OCI-LY7 (cell line): ENCODE measurements at regions not wholly inside any gene's neighbourhood (a gene's known extent, or its start where the extent isn't known, plus 50 kb on each side); places are given as distances from the start of the nearest gene placed in this dataset.
"Not testable (repeated sequence)": the region's sequence is repeated elsewhere in the genome, so short reads cannot be mapped to it uniquely, and the experiment has no call there.

ENCODE experiments used
- BruUV-seq: library from RNA; stranded (reverse); fragments of 400-500 nt; replicated peaks from 2 replicates; lab custom pipeline; 2021; lab: Mats Ljungman, UMichigan
- CTCF ChIA-PET: fragments of 300-600 bp; sonication (Branson Sonifier 250); formaldehyde crosslinking; loops from one replicate; lab custom pipeline; 2022; ENCODE audit warnings: antibody characterized with exemption; ENCODE audit not compliant: unreplicated experiment; lab: Charles Lee
- POLR2A ChIA-PET: fragments of 300-600 bp; sonication (Branson Sonifier 250); formaldehyde crosslinking; loops from one replicate; lab custom pipeline; 2022; ENCODE audit warnings: antibody characterized with exemption; lab: Charles Lee
- DNase-seq: peaks from one replicate; pipeline ENCODE4 v3.0.0-alpha.2; 2015; ENCODE audit warnings: low spot score
- H2AFZ ChIP-seq: fragments of 200-600 bp; sonication (generic), shearing (Covaris generic); 2 replicates; pipeline ENCODE4 v1.6.1; 2014; ENCODE audit warnings: mild to moderate bottlenecking, antibody characterized with exemption, low read length, moderate library complexity
- H3K27ac ChIP-seq: fragments of 200-600 bp; sonication (generic); 2 replicates; pipeline ENCODE4 v1.5.1; 2014; ENCODE audit warnings: mixed run types, low read depth, mild to moderate bottlenecking, moderate library complexity, low read length, inconsistent platforms; ENCODE audit not compliant: poor library complexity, severe bottlenecking
- H3K36me3 ChIP-seq: fragments of 200-600 bp; sonication (generic); 2 replicates; pipeline ENCODE4 v1.6.1; 2014; ENCODE audit warnings: mild to moderate bottlenecking, antibody characterized with exemption, low read length, moderate library complexity, mixed read lengths; ENCODE audit not compliant: insufficient read depth
- H3K4me1 ChIP-seq: fragments of 200-600 bp; sonication (generic); 2 replicates; pipeline ENCODE4 v1.5.1; 2014; ENCODE audit warnings: mild to moderate bottlenecking, low read length; ENCODE audit not compliant: insufficient read depth, poor library complexity, severe bottlenecking
- H3K4me2 ChIP-seq: fragments of 200-600 bp; sonication (generic); 2 replicates; pipeline ENCODE4 v1.6.1; 2014; ENCODE audit warnings: mild to moderate bottlenecking, low read length
- H3K4me3 ChIP-seq: fragments of 200-600 bp; sonication (generic); 2 replicates; pipeline ENCODE4 v1.5.1; 2014; ENCODE audit warnings: mild to moderate bottlenecking, low read depth, low read length; ENCODE audit not compliant: poor library complexity, severe bottlenecking
- H3K79me2 ChIP-seq: fragments of 200-600 bp; sonication (generic); 2 replicates; pipeline ENCODE4 v1.6.1; 2016; ENCODE audit warnings: low read depth, mild to moderate bottlenecking, low read length, moderate library complexity, mixed read lengths; ENCODE audit not compliant: insufficient read depth
- H3K9me2 ChIP-seq: fragments of 200-600 bp; sonication (generic); 2 replicates; pipeline ENCODE4 v1.6.1; 2016; ENCODE audit warnings: mild to moderate bottlenecking, low read length, mixed read lengths; ENCODE audit not compliant: insufficient read depth
- H3K9me3 ChIP-seq: fragments of 200-600 bp; sonication (generic); 2 replicates; pipeline ENCODE4 v1.6.1; 2014; ENCODE audit warnings: mild to moderate bottlenecking, mixed run types, low read length, mixed read lengths
- H4K20me1 ChIP-seq: fragments of 200-600 bp; sonication (generic); 2 replicates; pipeline ENCODE4 v1.6.1; 2014; ENCODE audit warnings: mild to moderate bottlenecking, antibody characterized with exemption, low read length, moderate library complexity, mixed read lengths; ENCODE audit not compliant: insufficient read depth
- EZH2phosphoT487 ChIP-seq: fragments of 200-600 bp; sonication (generic); IDR thresholded peaks from 2 replicates; pipeline ENCODE4 v1.6.1; 2018; ENCODE audit warnings: low read depth, borderline replicate concordance, mild to moderate bottlenecking, mixed run types, antibody characterized with exemption, low read length, moderate library complexity, mixed read lengths
- intact Hi-C: fragments of 100-400 bp; cut with micrococcal nuclease; formaldehyde crosslinking; loops from one replicate; pipeline ENCODE4 v1.10.0; 2022; ENCODE audit not compliant: unreplicated experiment
- TF ChIP-seq, protein P1 (sequence below): fragments of 200-600 bp; sonication (generic); conservative IDR thresholded peaks from 2 replicates; pipeline ENCODE4 v1.5.1; 2014; ENCODE audit warnings: mild to moderate bottlenecking, antibody characterized with exemption, low read length, moderate library complexity, mixed read lengths

GRCh38 chr7:49660170-49660783 lies 113.2 kb upstream of the VWC2 start:
- H3K36me3 ChIP-seq, result no peaks in the 10 kb centered on the region
- BruUV-seq, result no TSS peak
- H3K27ac ChIP-seq, result no peak overlapping the region
- H4K20me1 ChIP-seq, result no peaks in the 10 kb centered on the region
- ChIA-PET POLR2A (no interaction called here), CTCF (no interaction called here)
- H3K4me1 ChIP-seq, result no peaks in the 10 kb centered on the region
- no peak for TF ChIP-seq EZH2phosphoT487
- TF ChIP-seq, protein P1, sequence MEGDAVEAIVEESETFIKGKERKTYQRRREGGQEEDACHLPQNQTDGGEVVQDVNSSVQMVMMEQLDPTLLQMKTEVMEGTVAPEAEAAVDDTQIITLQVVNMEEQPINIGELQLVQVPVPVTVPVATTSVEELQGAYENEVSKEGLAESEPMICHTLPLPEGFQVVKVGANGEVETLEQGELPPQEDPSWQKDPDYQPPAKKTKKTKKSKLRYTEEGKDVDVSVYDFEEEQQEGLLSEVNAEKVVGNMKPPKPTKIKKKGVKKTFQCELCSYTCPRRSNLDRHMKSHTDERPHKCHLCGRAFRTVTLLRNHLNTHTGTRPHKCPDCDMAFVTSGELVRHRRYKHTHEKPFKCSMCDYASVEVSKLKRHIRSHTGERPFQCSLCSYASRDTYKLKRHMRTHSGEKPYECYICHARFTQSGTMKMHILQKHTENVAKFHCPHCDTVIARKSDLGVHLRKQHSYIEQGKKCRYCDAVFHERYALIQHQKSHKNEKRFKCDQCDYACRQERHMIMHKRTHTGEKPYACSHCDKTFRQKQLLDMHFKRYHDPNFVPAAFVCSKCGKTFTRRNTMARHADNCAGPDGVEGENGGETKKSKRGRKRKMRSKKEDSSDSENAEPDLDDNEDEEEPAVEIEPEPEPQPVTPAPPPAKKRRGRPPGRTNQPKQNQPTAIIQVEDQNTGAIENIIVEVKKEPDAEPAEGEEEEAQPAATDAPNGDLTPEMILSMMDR, result no peak
- no peaks in the 10 kb centered on the region for H3K9me2 ChIP-seq
- no peak overlapping the region for H3K4me3 ChIP-seq
- DNase-seq, result no peak
- H3K9me3 ChIP-seq, result no peaks in the 10 kb centered on the region
- H2AFZ ChIP-seq, result no peak overlapping the region
- intact Hi-C loops, result no loop called here
- no peak overlapping the region for H3K4me2 ChIP-seq
- H3K79me2 ChIP-seq, result no peaks in the 10 kb centered on the region

DNA sequence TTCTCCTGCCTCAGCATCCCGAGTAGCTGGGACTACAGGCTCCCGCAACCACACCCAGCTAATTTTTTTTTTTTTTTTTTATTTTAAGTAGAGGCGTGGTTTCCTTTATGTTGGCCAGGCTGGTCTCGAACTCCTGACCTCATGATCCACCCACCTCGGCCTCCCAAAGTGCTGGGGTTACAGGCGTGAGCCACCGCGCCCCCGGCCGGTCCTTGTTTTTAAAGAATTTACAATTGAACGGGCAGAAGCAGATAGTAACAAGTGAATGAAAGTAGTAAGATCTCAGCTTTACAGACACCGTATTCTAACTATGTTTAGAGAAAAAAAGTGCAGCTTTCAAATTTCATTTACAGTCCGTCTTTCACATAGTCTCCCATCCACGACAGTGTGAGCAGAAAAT lies 112.5 kb upstream of the VWC2 start:
- no peak for TF ChIP-seq EZH2phosphoT487
- TF ChIP-seq, protein P1, result no peak
- no TSS peak for BruUV-seq
- Histone ChIP-seq H3K27ac (no peak overlapping the region), H3K36me3 (no peaks in the 10 kb centered on the region), H3K9me3 (no peaks in the 10 kb centered on the region), H3K4me3 (no peak overlapping the region), H4K20me1 (no peaks in the 10 kb centered on the region), H2AFZ (no peak overlapping the region), H3K79me2 (no peaks in the 10 kb centered on the region), H3K4me2 (no peak overlapping the region), H3K9me2 (no peaks in the 10 kb centered on the region), H3K4me1 (no peaks in the 10 kb centered on the region)
- ChIA-PET POLR2A (interaction anchor here (1.1 kb wide), 1 partner anchor 320 kb away, joined by 3 read pairs; no protein-coding TSS in a partner anchor), CTCF (no interaction called here)
- intact Hi-C loops, result no loop called here
- no peak for DNase-seq

DNA sequence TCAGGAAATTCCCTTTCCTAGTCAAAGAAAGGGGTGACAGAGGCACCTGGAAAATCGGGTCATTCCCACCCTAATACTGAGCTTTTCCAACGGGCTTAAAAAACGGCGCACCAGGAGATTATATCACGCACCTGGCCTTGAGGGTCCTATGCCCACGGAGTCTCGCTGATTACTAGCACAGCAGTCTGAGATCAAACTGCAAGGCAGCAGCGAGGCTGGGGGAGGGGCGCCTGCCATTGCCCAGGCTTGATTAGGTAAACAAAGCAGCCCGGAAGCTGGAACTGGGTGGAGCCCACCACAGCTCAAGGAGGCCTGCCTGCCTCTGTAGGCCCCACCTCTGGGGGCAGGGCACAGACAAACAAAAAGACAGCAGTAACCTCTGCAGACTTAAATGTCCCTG lies 107.5 kb upstream of the VWC2 start:
- H4K20me1 ChIP-seq, intact Hi-C loops, DNase-seq, H3K9me2 ChIP-seq, H3K4me3 ChIP-seq, BruUV-seq, H3K4me1 ChIP-seq, H3K9me3 ChIP-seq, H3K4me2 ChIP-seq, H2AFZ ChIP-seq, CTCF ChIA-PET, H3K36me3 ChIP-seq, H3K27ac ChIP-seq, H3K79me2 ChIP-seq: not testable (repeated sequence)
- POLR2A ChIA-PET, result interaction anchor here (1.2 kb wide), 1 partner anchor 66 kb away, joined by 3 read pairs; no protein-coding TSS in a partner anchor
